PC-9 (cell line): ENCODE measurements at regions not wholly inside any gene's neighbourhood (a gene's known extent, or its start where the extent isn't known, plus 50 kb on each side); places are given as distances from the start of the nearest gene placed in this dataset.
"Not testable (repeated sequence)": the region's sequence is repeated elsewhere in the genome, so short reads cannot be mapped to it uniquely, and the experiment has no call there.

Experiments
- BruUV-seq: library from RNA; stranded (reverse); fragments of 400-500 nt; replicated peaks from 2 replicates; lab custom pipeline; 2021; lab: Mats Ljungman, UMichigan
- CTCF ChIA-PET: fragments of 300-600 bp; sonication (Branson Sonifier 250); formaldehyde crosslinking; loops from one replicate; lab custom pipeline; 2022; ENCODE audit warnings: antibody characterized with exemption; lab: Charles Lee
- POLR2A ChIA-PET: fragments of 300-600 bp; sonication (Branson Sonifier 250); formaldehyde crosslinking; loops from one replicate; lab custom pipeline; 2022; ENCODE audit warnings: antibody characterized with exemption; ENCODE audit not compliant: unreplicated experiment; lab: Charles Lee
- DNase-seq, 2 experiments: peaks; one replicate each; pipeline versions ENCODE4 v3.0.0 to v3.0.0-alpha.2; 2015 to 2022; ENCODE audit warnings: mixed read lengths in 1 of 2
- H2AFZ ChIP-seq: fragments of 200-600 bp; sonication (generic); 2 replicates; pipeline ENCODE4 v1.8.1; 2017; ENCODE audit warnings: antibody characterized with exemption
- H3F3A ChIP-seq: fragments of 200-600 bp; sonication (generic); 2 replicates; pipeline ENCODE4 v1.8.1; 2017; ENCODE audit warnings: antibody characterized with exemption, mild to moderate bottlenecking, low read depth; ENCODE audit not compliant: insufficient read depth
- H3K27ac ChIP-seq: fragments of 200-600 bp; sonication (generic); 2 replicates; pipeline ENCODE4 v1.6.1; 2016; ENCODE audit warnings: mixed run types
- H3K27me3 ChIP-seq: fragments of 200-600 bp; sonication (generic); 2 replicates; pipeline ENCODE4 v1.6.1; 2016; ENCODE audit warnings: low read depth, mixed run types; ENCODE audit not compliant: insufficient read depth
- H3K36me3 ChIP-seq: fragments of 200-600 bp; sonication (generic); 2 replicates; pipeline ENCODE4 v1.6.1; 2016; ENCODE audit warnings: low read depth, mixed run types
- H3K4me1 ChIP-seq: fragments of 200-600 bp; sonication (generic); replicated peaks from 2 replicates; pipeline ENCODE4 v1.6.1; 2016; ENCODE audit warnings: mixed run types; ENCODE audit not compliant: insufficient read depth
- H3K4me2 ChIP-seq: fragments of 200-600 bp; sonication (generic); 2 replicates; pipeline ENCODE4 v1.6.1; 2017; ENCODE audit warnings: mixed run types
- H3K4me3 ChIP-seq: fragments of 200-600 bp; sonication (generic); 2 replicates; pipeline ENCODE4 v1.6.1; 2016; ENCODE audit warnings: mixed run types
- H3K79me2 ChIP-seq: fragments of 200-600 bp; sonication (generic); 2 replicates; pipeline ENCODE4 v1.6.1; 2017; ENCODE audit warnings: low read depth, mixed run types
- H3K9me2 ChIP-seq: fragments of 200-600 bp; sonication (generic); 2 replicates; pipeline ENCODE4 v1.8.1; 2017; ENCODE audit warnings: mild to moderate bottlenecking; ENCODE audit not compliant: insufficient read depth
- H3K9me3 ChIP-seq: fragments of 200-600 bp; sonication (generic); 2 replicates; pipeline ENCODE4 v1.8.1; 2016; ENCODE audit warnings: low read depth; ENCODE audit not compliant: insufficient read depth
- H4K20me1 ChIP-seq: fragments of 200-600 bp; sonication (generic); 2 replicates; pipeline ENCODE4 v1.8.1; 2017; ENCODE audit not compliant: insufficient read depth
- CTCF ChIP-seq: fragments of 200-600 bp; sonication (generic); conservative IDR thresholded peaks from 2 replicates; pipeline ENCODE4 v1.6.1; 2017; ENCODE audit warnings: mixed run types, antibody characterized with exemption, mild to moderate bottlenecking, moderate library complexity
- EZH2 ChIP-seq: fragments of 200-600 bp; sonication (generic); IDR thresholded peaks from 2 replicates; pipeline ENCODE4 v1.8.0; 2017; ENCODE audit warnings: antibody characterized with exemption, low read depth
- intact Hi-C: fragments of 100-400 bp; cut with micrococcal nuclease; formaldehyde crosslinking; loops from one replicate; pipeline ENCODE4 v1.10.0; 2022; ENCODE audit not compliant: unreplicated experiment

- Histone ChIP-seq H3K4me2 (no peak overlapping the region), H3K27me3 (no peaks in the 10 kb centered on the region), H3K9me2 (no peaks in the 10 kb centered on the region), H2AFZ (no peak overlapping the region), H3K36me3 (no peaks in the 10 kb centered on the region), H3K4me3 (no peak overlapping the region), H3K79me2 (no peaks in the 10 kb centered on the region), H3K9me3 (peaks cover 7% of the 10 kb centered on the region), H4K20me1 (no peaks in the 10 kb centered on the region), H3F3A (no peaks in the 10 kb centered on the region), H3K4me1 (no peaks in the 10 kb centered on the region), H3K27ac (no peak overlapping the region)
- BruUV-seq, result no TSS peak
- TF ChIP-seq EZH2, result no peak
- TF ChIP-seq CTCF, result no peak
- CTCF ChIA-PET, result interaction anchor here (0.6 kb wide), 1 partner anchor 323 kb away, joined by 4 read pairs; no protein-coding TSS in a partner anchor
- POLR2A ChIA-PET, result no interaction called here
- intact Hi-C loops, result loop anchor here (10.0 kb wide), 1 partner anchor 59 kb away; no protein-coding TSS in a partner anchor
- no peak for DNase-seq
These were observed 135.8 kb downstream of the MAP3K21 start for GRCh38 chr1:233463333-233463732.

GRCh38 chr1:233465745-233466343 lies 138.3 kb downstream of the MAP3K21 start:
- POLR2A ChIA-PET, result no interaction called here
- H3K9me2 ChIP-seq, result 0 out of 2 replicates have a peak, but pooled peaks cover 3% of the 10 kb centered on the region
- H3K4me2 ChIP-seq, result no peak overlapping the region
- H3K4me3 ChIP-seq, result no peak overlapping the region
- DNase-seq, result no peak
- no TSS peak for BruUV-seq
- H3K27ac ChIP-seq, result no peak overlapping the region
- no peaks in the 10 kb centered on the region for H3K79me2 ChIP-seq
- no peaks in the 10 kb centered on the region for H3K27me3 ChIP-seq
- H3K4me1 ChIP-seq, result no peaks in the 10 kb centered on the region
- no peaks in the 10 kb centered on the region for H3F3A ChIP-seq
- CTCF ChIA-PET, result no interaction called here
- peaks cover 7% of the 10 kb centered on the region for H3K9me3 ChIP-seq
- intact Hi-C loops, result loop anchor here (10.0 kb wide), 1 partner anchor 61 kb away; no protein-coding TSS in a partner anchor
- no peak overlapping the region for H2AFZ ChIP-seq
- H4K20me1 ChIP-seq, result no peaks in the 10 kb centered on the region
- no peak for TF ChIP-seq CTCF
- no peak for TF ChIP-seq EZH2
- no peaks in the 10 kb centered on the region for H3K36me3 ChIP-seq

GRCh38 chr1:233470741-233471499 lies 143.0 kb upstream of the KCNK1 start:
- no peaks in the 10 kb centered on the region; the same call in 1 of the 2 replicates for H3K4me1 ChIP-seq
- BruUV-seq, result no TSS peak
- H3F3A ChIP-seq, result no peaks in the 10 kb centered on the region
- TF ChIP-seq CTCF (no peak), EZH2 (no peak)
- no peak overlapping the region for H3K4me2 ChIP-seq
- H2AFZ ChIP-seq, result no peak overlapping the region
- POLR2A ChIA-PET, result no interaction called here
- H3K27ac ChIP-seq, result no peak overlapping the region
- H3K9me2 ChIP-seq, result 0 out of 2 replicates have a peak, but pooled peaks cover 3% of the 10 kb centered on the region
- intact Hi-C loops, result no loop called here
- no peaks in the 10 kb centered on the region for H3K79me2 ChIP-seq
- DNase-seq, result no peak
- H3K36me3 ChIP-seq, result no peaks in the 10 kb centered on the region
- no peaks in the 10 kb centered on the region for H3K27me3 ChIP-seq
- H3K4me3 ChIP-seq, result no peak overlapping the region
- no peaks in the 10 kb centered on the region for H4K20me1 ChIP-seq
- peaks cover 10% of the 10 kb centered on the region for H3K9me3 ChIP-seq
- CTCF ChIA-PET, result no interaction called here

- BruUV-seq, H2AFZ ChIP-seq, CTCF ChIA-PET, intact Hi-C loops, H4K20me1 ChIP-seq, H3K4me1 ChIP-seq, H3K9me3 ChIP-seq, POLR2A ChIA-PET, H3K79me2 ChIP-seq, H3K4me3 ChIP-seq, H3K36me3 ChIP-seq, H3K4me2 ChIP-seq, H3K9me2 ChIP-seq, DNase-seq, H3F3A ChIP-seq, H3K27me3 ChIP-seq, H3K27ac ChIP-seq: not testable (repeated sequence)
These were observed 142.1 kb upstream of the KCNK1 start for GRCh38 chr1:233471851-233472250.

- intact Hi-C loops, result not testable (repeated sequence)
These were observed 141.1 kb upstream of the KCNK1 start for GRCh38 chr1:233472796-233473195.

More at GRCh38 chr1:233472796-233473195, 141.1 kb upstream of the KCNK1 start:
- H3K9me3 ChIP-seq, CTCF ChIA-PET, H3K4me3 ChIP-seq, POLR2A ChIA-PET, H3K4me1 ChIP-seq, H3K79me2 ChIP-seq, H3K27ac ChIP-seq, H3F3A ChIP-seq, H3K36me3 ChIP-seq, BruUV-seq, H3K27me3 ChIP-seq, H3K9me2 ChIP-seq, H4K20me1 ChIP-seq: not testable (repeated sequence)
- peak in 1 of 2 experiments; percentile 3 for DNase-seq
- H3K4me2 ChIP-seq, result 0 out of 2 replicates have a peak overlapping the region, but pooled peaks have one; percentile 7
- H2AFZ ChIP-seq, result peak overlapping the region; percentile 65; the same call in 1 of the 2 replicates
